DMS79 (cell line): ENCODE measurements at regions not wholly inside any gene's neighbourhood (a gene's known extent, or its start where the extent isn't known, plus 50 kb on each side); places are given as distances from the start of the nearest gene placed in this dataset.
"Not testable (repeated sequence)": the region's sequence is repeated elsewhere in the genome, so short reads cannot be mapped to it uniquely, and the experiment has no call there.

ENCODE experiments used
- DNase-seq: peaks from one replicate; lab custom pipeline; 2025; lab: John Stamatoyannopoulos, UW

DNA sequence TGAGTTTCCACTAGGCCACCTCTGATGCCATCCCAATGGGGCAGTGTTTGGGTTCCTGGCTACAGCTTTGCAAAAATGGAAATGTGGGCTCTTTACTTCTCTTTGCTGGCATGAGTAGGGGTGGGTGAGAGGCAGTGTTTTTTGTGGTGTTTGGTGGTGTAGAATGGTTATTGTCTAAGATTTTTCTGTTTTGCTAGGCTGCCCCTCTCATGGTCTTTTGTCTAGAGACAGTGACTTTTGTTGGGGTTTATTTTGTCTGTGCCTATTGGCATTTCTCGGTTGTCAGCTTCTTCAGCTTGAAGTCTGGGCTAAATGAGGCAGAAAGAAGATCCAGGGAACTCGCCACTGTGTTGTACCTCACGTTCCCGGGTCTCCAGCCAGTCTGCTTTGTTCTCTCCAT lies 112.1 kb downstream of the CENPF start:
- DNase-seq: no peak

DNA sequence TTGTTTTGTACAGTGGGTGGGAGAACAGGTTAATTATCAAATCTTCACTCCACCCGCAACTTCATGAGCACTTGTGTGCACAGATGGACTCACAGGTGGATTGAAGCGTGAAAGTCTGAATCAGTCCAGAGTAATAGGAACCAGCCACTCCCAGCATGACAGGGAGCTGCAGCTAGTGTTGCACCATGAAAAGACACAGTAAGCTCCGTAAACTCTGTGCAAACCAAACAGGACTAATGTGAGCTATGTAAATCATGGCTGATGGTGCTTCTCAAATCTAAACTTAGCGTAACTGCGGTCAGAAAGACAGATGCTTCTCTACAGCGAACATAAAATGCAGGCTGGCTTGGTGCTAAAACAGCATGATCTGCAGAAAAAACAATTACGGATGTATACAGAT lies 114.4 kb downstream of the CENPF start:
- DNase-seq: no peak

DNA sequence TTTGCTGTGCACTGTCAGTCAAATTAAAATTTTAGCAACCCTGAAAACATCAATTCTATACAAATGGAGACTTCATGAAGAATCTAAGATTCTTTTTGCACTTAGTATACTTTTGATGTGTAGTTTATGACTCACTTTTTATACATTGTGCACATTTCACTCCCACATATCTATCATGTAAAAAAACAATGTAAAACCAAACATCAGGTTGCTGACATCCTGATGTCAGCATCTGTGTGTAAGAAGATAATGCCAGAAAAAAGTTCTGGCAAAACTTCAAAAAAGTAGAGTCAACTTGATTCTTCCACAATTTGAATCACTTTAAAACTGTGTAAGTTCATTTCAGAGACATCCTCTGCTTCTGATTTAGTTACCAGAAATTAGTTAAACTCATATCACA lies 115.7 kb downstream of the CENPF start:
- DNase-seq: no peak

DNA sequence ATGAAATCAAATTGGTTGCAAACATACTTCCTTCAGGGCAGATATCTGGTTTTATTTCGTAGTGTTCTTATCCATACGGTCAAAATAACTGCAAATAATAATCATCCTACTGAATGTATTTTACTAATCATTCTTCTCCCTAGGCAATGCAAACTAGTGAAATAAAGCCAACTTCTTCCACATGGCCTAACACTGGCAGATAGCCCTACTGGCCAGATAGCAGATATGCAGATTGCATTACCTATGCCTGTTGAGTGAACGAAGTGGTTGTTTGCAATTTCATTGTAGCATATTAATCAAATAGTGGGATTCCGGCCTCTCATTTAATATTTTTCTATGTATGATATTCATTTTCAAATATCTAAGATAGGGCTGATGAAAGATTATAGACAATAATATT lies 116.2 kb downstream of the CENPF start:
- DNase-seq: no peak

DNA sequence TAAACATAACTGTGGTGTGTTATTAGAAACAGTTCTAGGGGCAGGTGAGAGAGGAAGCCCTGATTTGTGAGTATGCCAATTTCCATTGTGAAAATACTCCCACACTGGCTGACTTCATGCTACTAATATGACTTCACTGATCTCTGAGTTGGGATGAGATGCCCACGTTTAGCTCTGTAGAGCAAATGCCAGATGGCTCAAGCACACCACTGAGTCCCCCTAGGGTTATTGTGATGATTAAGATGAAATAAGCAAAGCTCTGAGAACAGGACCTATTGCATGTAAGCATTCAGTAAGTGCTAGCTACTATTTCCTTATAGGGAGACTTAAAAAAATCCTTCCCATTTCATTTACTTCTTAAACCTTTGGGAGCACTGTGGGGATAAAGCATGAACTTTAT lies 117.6 kb downstream of the CENPF start:
- no peak for DNase-seq

DNA sequence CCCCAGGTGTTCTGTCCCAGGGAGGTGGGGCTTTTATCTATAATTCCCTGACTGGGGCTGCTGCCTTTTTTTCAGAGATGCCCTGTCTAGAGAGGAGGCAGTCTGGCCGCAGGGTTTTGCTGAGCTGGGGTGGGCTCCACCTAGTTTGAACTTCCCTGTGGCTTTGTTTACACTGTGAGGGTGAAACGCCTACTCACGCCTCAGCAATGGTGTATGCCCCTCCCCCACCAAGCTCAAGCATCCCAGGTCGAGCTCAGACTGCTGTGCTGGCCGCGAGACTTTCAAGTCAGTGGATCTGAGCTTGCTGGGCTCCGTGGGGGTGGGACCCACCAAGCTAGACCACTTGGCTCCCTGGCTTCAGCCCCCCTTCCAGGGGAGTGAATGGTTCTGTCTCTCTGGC lies 124.3 kb downstream of the CENPF start:
- DNase-seq: no peak

DNA sequence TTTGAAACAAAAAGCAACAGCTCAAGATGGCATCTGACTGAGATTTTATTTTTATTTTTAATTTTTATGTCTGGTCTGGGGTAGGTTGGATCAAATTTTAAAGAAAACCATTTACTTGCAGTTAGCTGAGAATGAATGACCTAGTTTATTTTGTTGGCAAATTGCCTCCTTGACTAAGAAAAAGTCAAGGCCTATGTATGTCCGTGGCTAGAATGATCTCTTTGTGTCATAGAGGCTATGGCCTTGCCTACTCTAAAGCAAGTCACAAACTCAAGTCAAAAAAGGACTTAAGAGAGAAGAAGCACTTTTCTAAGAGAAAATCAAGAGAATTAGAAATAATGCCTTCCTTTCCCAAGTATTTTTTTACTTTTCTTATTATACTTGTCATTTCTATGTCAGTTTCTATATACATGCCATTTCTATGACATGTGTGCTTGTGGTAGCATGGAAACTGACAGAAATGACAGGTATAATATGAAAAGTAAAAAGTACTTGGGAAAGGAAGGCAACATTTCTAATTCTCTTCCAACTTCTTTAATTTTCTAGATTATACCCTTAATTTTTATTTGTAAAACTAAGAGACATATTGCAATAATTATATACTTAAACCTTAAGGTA lies 136.7 kb downstream of the CENPF start:
- no peak for DNase-seq

DNA sequence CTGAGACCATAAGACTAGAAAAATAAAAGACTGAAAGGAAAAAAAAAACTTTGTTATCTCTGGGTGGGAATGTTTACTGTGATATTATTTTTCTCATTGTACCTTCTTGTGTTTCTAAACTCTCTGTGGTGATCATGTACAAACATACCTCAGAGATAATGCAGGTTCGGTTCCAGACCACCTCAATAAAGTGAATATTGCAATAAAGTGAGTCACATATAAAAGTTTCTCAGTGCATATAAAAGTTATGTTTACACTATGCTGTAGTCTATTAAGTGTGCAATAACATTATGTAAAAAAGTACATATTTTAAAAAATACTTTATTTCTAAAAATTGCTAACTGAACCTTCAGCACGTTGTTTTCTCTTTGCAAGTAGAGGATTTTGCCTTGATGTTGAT lies 137.5 kb downstream of the CENPF start:
- DNase-seq: no peak

DNA sequence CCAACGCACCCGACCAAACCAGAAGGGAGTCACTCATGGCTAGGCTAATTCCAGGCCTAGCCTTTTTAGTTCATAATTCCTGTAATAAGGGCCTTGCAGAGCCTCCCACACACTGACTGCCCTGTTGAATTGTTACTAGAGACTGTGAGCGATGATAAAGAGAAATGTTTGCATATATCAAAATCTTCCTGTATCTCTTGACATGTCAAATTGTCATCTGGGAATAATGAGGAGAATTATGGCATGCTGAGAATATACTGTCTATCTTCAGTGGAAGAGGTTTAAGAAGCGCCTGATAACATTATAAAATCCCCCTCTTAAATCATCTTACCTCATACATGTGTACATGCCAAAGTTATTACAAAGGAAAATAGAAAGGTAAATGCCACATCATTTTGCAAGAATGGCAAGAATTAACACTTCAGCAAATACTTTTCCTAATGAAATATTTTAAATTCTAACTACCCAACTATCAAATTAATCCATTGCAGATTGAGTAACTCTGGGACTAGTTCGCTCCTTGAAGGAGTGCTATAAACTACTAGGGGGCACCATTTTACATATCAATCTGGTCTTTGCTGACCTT lies 144.1 kb downstream of the CENPF start:
- no peak for DNase-seq

DNA sequence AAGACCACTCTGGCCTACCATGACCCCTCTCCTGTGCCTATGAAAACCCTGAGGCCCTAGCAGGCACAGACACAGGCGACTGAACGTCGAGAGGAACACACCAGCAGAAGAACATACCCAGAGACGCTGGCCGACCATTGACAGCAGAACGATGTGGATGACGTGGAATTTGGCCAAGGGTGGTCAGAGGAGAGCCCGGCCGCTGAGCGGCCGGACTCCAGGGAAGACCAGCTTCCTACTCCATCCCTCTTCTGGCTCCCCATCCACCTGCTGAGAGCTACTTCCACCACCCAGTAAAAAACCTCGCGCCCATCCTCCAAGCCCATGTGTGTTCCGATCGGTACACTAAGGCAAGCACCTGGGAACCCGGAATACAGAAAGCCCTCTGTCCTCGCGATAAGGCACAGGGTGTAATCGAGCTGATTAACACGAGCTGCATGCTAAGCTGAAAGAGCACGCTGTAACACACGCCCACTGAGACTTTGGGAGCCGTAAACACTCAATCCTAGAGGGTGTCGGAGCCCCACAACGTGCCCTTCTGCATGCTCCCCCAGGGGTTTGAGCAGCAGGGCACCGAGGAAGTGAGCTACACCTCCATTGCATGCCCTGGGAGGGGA lies 150.3 kb downstream of the CENPF start:
- no peak for DNase-seq

DNA sequence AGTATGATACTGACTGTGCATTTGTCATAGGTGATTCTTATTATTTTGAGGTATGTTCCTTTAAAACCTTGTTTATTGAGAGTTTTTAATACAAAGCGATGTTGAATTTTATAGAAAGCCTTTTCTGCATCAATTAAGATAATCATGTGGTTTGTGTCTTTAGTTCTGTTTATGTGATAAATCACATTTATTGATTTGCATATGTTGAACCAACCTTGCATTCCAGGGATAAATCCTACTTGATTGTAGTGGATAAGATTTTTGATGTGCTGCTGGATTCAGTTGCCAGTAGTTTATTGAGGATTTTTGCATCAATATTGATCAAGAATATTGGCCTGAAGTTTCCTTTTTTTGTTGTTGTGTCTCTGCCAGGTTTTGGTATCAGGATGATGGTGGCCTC lies 158.0 kb downstream of the CENPF start:
- no peak for DNase-seq

DNA sequence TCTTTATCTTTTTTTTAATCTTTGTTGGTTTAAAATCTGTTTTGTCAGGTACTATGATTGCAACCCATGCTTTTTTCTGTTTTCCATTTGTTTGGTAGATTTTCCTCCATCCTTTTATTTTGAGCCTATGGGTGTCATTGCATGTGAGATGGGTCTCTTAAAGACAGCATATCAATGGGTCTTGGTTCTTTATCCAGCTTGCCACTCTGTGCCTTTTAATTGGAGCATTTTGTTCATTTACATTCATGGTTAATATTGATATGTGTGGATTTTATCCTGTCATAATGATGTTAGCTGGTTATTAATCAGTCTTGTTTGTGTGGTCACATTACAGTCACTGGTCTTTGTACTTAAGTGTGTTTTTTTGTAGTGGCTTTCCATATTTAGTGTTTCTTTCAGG lies 159.9 kb downstream of the CENPF start:
- no peak for DNase-seq

DNA sequence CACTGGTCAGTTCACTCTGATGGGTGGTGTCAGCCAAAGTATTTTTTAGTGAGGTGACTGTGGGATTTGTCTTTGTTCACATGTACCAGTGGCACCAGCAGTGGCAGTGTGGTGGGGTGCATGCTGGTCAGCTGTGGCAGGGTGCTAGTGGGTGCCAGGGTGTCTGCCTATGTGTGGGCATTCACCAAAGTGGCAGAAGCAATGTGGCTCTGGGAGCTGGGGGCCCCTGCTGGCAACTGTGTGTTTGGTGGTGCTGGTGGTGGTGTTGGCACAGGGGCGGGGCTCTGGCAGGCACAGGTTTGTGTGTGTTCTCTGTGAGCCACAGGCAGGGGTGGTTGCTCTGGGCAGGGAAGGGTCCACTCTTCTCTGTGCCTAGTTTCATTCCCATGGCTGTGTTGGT lies 161.5 kb downstream of the CENPF start:
- DNase-seq: no peak

DNA sequence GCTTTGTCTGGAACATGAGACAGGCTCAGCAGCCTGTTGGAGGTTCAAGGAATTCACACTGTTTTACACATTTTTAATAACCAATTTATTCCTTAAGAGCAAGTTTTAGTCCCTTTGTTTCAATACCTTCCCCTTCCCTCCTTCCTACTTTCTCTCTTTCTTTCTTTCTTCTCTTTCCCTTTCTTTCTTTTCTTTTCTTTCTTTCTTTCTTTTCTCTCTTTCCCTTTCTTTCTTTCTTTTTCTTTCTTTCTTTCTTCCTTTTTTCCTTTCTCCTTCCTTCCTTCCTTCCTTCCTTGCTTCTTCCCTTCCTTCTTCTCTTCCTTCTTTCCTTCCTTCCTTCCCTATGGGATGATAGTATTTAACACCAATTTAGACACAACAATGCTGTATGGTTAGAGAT lies 164.2 kb downstream of the CENPF start:
- no peak for DNase-seq

DNA sequence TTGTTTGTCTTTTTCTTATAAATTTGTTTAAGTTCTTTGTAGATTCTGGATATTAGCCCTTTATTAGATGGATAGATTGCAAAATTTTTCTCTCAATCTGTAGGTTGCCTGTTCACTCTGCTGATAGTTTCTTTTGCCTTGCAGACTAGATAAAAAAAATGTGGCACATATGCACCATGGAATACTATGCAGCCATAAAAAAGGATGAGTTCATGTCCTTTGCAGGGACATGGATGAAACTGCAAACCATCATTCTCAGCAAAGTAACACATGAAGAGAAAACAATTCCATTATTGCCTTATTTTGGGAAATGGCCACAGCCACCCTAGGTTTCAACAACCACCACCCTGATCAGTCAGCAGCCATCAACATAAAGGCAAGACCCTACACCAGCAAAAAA lies 166.7 kb downstream of the CENPF start:
- not testable (repeated sequence) for DNase-seq

DNA sequence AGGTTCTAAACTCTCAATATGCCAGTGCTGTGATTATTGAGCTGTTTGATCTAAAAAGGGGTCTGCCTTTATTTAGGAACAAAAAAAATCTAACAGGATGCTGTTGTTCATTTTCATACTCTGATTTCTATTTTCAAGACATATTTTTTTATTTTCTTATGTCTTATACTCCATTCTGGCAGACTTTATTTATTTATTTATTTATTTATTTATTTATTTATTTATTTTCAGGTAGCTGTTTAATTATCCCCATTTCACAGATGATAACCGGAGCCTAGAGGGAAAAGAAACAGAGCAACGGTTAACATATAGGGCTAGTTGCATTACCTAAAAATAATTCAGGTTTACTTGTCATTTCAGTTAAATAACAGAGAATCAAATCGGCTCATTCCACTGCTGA lies 174.4 kb downstream of the CENPF start:
- no peak for DNase-seq

DNA sequence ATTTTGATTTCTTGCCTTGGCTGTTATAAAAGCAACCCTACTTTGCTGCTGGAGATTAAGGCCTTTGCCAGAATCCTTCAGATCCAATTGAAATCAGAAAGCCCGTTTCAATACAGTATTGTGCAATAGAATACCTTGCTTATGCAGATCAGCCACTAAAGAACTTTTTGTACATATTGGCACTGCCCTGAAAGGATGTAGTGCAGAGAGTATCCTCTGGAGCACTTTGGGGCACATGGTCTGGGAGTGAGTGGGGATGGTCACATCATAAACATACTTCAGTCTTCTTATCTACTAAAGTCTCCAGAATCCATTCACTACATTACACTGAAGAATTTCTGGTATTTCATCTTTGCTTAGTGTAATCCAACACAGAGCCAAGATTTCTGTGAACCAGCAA lies 189.0 kb downstream of the CENPF start:
- DNase-seq: no peak

DNA sequence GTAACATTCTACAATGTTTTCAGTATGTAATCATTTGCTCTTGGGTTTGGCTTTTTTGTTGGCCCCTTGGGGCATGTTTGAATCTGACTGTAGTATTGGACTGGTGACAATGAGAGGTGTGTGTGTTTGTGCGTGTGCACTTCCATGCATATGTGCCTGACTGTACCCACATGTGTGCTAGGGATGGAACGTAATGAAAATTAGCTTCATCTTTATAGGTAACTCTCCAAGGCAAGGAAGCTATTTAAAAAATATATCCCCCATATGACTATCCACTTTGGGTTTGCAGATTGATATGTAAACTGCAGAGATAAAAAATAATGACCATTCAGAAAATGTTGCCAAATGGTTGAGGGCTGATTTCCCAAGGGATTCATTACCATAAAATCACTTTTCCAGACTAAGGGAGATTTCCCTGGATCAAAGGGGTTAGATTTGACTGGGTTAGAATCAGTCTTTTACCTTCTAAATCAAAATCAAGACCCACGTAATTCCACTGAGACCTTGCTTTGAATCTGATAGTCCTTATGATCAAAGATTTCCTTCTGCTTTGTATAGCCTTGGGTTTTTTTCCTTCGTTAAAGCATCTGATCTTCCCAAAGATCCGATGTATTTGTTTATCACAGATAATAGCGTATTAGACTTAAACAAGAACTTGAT lies 189.7 kb downstream of the CENPF start:
- DNase-seq: no peak

DNA sequence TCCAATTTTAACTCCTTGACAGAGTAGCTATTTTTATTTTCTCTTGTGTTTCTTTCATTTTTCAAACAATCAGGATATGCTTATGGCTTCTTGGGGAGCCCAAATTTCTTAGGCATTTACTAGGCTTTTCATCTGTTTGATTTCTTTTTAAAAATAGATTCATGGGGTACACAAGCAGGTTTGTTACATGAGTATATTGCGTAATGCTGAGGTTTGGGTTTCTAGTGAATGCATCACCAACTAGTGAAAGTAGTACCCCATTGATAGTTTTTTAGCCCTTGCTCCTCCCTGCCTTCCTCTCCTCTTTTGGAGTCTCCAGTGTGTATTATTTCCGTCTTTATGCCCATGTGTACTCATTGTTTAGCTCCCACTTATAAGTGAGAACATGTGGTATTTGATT lies 190.7 kb downstream of the CENPF start:
- DNase-seq: no peak

DNA sequence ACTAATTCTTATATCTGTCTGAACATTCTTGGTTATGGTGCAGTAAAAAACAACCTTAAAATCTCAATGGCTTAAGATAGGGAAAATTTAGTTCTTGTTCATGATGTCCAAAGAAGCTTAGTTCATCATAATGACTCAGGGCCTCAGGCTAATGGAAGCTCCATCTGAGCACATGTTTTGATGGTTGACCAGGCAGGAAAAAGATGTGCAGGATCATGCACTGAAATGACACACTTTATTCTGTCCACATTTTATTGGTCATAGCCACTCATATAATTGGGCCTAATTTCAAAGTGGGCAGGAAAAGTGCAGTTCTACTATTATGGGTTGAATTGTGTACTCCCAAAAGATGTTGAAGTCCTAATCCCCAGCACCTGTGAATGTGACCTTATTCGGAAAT lies 198.2 kb downstream of the CENPF start:
- no peak for DNase-seq

DNA sequence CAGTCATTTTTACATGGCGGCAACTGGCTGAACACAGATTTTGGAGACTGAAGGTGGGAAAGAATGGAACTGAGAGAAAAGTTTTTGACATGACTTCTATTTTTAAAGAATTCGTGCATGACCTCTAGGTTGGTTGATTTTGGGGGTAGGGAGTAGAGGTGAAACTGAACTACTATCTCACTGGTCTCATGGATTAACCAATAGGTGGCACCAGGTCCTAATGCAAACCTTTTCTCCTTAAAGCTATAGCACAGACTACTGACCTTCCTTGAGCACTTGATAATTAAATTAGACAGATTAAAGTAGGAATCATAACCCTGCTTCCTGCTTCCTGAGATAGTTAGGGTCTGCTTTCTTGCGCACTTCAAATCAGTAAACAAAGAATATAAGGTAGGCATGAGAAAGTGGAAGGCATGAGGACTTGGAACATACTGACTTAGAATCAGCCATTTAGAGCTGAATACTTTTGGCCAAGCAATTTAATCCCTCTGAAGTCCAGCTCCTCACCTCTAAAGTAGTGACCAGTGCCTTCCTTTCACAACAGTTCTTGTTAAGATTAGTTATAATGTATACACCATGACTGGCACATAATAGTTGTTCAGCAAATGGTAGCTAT lies 206.0 kb downstream of the CENPF start:
- DNase-seq: no peak

DNA sequence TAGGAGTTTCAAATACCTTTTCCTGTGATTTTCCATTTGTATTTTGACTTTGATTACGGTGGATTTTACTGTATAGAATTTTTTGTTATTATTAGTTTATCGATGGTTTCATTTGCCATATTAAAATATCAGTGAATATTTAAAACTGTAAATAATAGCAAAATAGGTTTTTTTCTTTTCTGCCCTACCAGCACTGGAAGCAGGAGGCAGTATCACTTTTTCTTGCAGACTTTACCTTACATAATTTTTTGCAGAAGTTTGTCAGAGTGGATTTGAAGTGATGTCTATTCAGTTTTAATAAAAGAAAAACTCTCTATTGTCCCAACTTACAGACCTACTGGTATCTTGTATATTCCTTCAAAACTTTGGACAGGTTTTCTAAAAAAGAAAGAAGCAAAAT lies 213.6 kb downstream of the CENPF start:
- no peak for DNase-seq
